Adrenal gland (tissue), 5 donors: ENCODE measurements at regions not wholly inside any gene's neighbourhood (a gene's known extent, or its start where the extent isn't known, plus 50 kb on each side); places are given as distances from the start of the nearest gene placed in this dataset.

Source experiments
- POLR2A ChIP-seq, 2 donors: fragments of 450-650 bp; IDR thresholded peaks; one replicate each; pipeline ENCODE4 v1.6.1; 2017; ENCODE audit warnings: antibody characterized with exemption in 2 of 2, mild to moderate bottlenecking in 2 of 2, moderate library complexity in 1 of 2
- TF ChIP-seq, protein P1 (sequence below), 6 experiments: fragments of 450-650 bp in 4 of 6; fragments of 200-600 bp in 2 of 6; sonication (generic) in 1 of 6; IDR thresholded peaks; 1 replicate in 5 of 6; 2 replicates in 1 of 6; pipeline versions ENCODE4 v1.5.1 to v1.8.0; 2016 to 2021; ENCODE audit warnings: antibody characterized with exemption in 6 of 6, mild to moderate bottlenecking in 2 of 6, moderate library complexity in 1 of 6
- donor health status: DM: no; HTN: no; CAD: no.

DNA sequence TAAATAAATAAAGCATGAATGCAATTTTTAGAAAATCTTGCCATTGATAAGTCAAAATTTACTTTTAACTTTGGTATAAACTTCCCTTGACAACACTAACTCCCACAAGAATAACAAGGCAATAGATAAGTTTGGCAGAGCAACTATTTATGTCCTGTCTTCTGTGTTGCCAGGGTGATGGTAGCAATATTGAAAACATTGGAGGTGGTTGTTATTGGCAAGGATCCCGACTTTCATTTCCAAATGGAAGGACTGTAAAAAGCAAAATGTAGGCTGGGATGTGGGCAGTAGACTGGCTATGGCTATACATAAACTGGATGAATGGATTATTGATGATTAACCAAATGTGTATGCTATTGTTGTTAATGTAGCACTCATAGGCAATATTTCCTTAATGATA, 134.9 kb upstream of the CACNA2D1 start:
- TF ChIP-seq, protein P1, sequence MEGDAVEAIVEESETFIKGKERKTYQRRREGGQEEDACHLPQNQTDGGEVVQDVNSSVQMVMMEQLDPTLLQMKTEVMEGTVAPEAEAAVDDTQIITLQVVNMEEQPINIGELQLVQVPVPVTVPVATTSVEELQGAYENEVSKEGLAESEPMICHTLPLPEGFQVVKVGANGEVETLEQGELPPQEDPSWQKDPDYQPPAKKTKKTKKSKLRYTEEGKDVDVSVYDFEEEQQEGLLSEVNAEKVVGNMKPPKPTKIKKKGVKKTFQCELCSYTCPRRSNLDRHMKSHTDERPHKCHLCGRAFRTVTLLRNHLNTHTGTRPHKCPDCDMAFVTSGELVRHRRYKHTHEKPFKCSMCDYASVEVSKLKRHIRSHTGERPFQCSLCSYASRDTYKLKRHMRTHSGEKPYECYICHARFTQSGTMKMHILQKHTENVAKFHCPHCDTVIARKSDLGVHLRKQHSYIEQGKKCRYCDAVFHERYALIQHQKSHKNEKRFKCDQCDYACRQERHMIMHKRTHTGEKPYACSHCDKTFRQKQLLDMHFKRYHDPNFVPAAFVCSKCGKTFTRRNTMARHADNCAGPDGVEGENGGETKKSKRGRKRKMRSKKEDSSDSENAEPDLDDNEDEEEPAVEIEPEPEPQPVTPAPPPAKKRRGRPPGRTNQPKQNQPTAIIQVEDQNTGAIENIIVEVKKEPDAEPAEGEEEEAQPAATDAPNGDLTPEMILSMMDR (IDR thresholded peaks at IDR 0.05): no peak
- TF ChIP-seq POLR2A (IDR thresholded peaks at IDR 0.05): no peak
